ENCODE measurements at regions not wholly inside any gene's neighbourhood (a gene's known extent, or its start where the extent isn't known, plus 50 kb on each side); places are given as distances from the start of the nearest gene placed in this dataset.

DNA sequence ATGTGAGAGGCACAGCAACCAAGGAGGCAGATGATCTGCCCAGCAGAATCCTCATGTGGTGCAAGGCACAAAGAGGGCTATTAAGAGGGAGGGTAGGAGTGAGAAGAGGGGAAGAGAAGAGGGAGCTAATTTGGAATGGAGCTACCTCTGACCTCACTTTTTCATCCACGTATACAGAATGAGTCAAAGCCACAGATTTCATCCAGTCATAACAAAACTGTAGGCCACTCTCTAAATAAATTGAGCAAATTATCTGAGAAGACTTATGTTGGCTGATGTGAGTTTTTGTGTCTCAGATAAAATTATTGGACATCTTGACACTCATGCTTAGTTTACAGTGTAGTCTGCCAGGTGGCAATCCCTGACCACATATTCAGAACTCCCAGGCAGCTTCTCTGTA lies 325.6 kb downstream of the TTLL7 start:
- DNase-seq (ENCODE audit: low read depth), result no peak

DNA sequence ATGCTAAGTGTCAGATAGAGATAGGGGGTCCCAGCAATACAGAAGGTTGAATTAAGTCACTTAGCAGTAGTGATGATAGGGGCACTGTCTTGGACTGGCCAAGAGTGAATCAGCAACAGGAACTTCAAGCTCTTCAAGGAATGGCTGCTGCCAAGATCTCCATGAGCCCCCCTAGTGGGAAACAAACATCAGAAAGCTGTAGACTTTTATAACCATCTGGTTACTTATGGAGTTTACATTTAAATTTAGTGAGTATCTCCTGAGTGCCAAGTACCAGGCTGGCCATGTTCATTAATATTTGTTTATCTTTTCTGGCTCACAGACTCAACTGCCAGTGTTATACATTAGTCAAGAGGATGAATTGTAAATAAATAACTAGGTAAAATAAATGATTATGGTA lies 327.3 kb downstream of the TTLL7 start:
- no peak for DNase-seq (ENCODE audit: low read depth)

GRCh38 chr1:83670909-83671565 lies 327.9 kb downstream of the TTLL7 start:
- no peak for DNase-seq (ENCODE audit: low read depth)

DNA sequence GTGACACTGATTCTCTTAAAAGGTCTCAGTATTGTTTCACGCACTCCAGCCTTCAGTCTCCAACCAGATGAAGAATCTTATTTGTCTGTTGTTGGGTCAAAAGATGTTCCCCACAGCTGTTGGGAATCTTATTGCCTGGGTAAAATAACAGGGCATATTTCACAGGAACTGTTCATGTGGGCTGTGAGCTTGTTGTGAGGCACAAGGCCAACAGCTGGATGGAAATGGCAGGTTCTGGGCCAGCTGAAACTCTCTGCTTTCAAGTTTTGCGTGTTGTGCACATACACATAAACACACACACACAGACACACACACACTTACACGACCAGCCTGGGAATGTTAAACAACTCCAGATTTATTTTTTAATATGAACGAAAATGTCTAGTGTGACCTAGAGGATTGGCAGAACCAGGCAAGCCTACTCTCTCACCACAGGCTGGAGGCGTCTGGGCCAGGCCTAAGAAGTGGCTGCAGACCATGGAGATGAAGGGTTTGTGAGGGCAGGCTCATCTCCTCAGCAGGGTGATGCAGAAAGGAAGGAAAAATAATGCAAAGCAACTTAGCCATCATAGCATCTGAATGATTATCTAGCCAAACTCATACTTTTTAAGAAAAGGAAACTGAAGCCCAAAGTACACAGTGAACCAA lies 357.0 kb downstream of the TTLL7 start:
- DNase-seq (ENCODE audit: low read depth), result no peak

GRCh38 chr1:83641206-83641658 lies 357.7 kb downstream of the TTLL7 start:
- peak; percentile 0 for DNase-seq (ENCODE audit: low read depth)

- no peak for DNase-seq (ENCODE audit: low read depth)
Measured at GRCh38 chr1:83639785-83640184, 359.1 kb downstream of the TTLL7 start.

DNA sequence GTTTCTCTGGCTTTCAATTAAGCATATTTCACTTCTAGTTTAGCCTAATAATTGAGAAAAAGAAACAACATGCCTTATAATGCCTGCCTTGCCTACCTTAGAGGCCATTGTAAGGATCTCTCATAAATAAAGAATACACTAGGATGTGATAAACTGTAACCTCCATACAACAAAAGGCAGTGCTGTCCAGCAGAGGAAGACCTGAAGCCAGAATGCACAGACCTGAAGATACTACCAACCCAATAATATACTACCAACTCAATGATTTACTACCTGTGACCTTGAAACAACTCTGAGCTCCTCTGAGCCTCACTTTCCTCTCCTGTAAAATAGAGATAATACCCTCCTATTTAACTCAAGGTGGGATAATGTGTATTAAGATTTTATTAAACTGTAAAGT lies 361.3 kb downstream of the TTLL7 start:
- no peak for DNase-seq (ENCODE audit: low read depth)

- no peak for DNase-seq (ENCODE audit: low read depth)
Measured at GRCh38 chr1:83637009-83637408, 361.9 kb downstream of the TTLL7 start.

GRCh38 chr1:83632906-83633305 lies 366.0 kb downstream of the TTLL7 start:
- DNase-seq (ENCODE audit: low read depth), result no peak

GRCh38 chr1:83631851-83632250 lies 367.1 kb downstream of the TTLL7 start:
- no peak for DNase-seq (ENCODE audit: low read depth)

GRCh38 chr1:83627045-83627444 lies 371.9 kb downstream of the TTLL7 start:
- DNase-seq (ENCODE audit: low read depth), result no peak

DNA sequence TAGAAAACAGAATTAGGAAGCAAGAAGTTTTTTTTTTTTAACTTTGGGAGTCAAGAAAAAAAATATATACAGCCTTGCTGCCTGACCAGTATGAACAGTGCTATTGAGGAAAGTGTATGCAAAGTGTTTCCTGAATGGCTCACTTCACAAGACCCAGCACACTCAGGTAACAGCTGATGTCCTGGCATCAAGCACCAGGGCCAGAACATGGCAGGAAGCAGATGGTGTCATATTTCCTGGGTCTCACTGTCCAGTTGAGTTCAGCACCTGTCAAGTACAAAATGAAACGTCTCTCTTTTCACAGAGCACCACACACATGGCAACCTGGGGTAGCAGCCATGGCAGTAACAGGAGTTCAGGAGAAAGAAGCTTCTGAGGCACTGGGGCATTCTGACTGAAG lies 372.3 kb downstream of the TTLL7 start:
- DNase-seq (ENCODE audit: low read depth), result no peak

- DNase-seq (ENCODE audit: low read depth), result no peak
Measured at GRCh38 chr1:83625646-83626045, 373.3 kb downstream of the TTLL7 start.

GRCh38 chr1:83620016-83620415 lies 378.9 kb downstream of the TTLL7 start:
- DNase-seq (ENCODE audit: low read depth), result no peak

DNA sequence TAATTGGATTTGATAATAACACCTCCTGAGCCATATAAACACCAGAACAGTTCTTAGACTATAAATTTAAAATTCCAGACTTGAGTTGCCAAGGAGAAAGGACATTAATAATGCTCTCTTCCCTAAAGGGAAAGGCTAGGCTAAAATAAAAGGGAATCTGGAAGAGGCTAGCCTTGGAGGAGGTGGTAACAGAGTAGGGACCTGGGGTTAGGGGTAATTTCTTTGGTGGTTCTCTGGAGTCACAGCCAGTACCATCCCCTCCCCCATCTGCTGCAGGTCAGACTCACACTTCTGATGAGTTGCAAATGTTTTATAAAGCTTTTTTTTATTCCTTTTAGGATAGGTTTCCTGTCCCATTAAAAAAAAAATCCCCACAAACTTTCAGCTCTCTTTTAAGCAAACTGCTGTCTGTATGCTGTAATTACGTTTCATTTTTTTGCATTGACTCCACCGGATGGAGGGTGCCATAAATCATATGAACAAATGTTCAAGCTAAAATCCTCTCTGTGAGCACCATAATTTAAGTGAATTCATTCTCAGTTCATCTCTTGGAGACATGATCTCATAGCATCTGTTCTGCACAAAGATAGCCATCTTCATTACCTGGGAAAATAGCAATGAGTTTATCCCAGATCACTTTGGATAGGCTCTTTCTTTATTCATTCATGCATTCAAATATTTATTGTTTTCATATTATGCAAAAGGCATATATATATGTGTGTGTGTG lies 379.6 kb downstream of the TTLL7 start:
- no peak for DNase-seq (ENCODE audit: low read depth)

DNA sequence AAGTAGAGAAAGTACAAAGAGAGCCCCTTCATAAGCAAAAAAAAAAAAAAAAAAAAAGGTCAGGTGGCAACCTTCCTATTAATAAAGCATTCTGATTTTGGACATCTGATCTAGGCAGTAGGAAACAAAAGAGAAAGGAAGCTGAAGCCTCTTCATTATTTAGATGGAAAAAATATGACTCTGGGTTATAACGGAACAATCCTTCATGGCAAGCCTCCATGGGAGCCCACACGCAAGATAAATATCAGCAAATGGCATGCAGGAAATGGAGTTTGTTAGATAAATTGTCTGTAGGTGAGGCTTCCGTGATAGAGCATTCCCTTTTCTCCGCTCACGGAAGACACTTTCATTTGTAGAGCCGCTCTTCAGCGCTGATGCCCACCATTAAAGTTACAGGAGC lies 381.0 kb downstream of the TTLL7 start:
- no peak for DNase-seq (ENCODE audit: low read depth)

DNA sequence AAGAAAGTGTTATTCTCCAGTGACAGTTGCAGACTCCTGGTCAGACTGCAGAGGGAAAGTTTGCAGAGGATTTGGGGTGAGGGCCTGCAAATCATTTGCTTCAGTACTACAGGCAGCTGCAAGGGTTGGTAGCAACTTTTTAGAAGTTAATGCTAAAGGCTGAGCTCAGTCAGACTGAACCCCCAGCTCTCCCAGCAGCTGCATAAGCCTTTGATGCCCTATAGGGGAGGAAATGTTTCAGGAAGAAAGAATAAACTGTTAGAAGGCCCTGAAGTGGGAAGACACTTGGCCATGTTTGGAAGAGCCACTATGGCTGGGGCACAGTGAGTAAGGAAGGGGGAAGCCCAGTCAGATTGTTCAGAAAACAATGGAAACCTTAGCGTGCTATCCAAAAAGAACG lies 383.6 kb downstream of the TTLL7 start:
- no peak for DNase-seq (ENCODE audit: low read depth)

DNA sequence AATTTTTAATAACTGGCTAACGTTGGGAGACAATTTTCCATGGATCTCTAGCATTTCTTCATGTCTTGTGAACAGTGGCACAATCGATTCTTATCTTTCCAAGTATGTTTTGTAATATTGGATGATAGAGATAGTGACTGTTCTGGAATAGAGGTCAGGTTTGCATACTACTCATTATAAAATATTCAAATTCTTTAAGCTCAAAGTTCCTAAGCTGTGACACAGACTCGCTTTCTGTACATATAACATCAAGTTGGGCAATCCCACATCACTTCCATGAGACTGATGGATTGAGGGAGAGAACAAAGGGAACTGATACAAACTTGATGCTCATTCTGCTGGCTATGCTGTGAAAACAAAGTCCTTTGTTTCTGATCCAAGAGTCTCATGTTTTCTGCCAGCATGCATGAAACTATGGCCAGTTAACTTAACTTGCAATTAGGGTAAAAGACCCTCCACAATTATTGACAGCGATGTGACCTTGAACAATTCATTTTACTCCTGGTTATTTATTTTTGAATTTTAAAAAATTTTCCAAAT lies 392.4 kb downstream of the TTLL7 start:
- DNase-seq (ENCODE audit: low read depth), result no peak

GRCh38 chr1:83596331-83596730 lies 402.6 kb downstream of the TTLL7 start:
- no peak for DNase-seq (ENCODE audit: low read depth)

- DNase-seq (ENCODE audit: low read depth), result no peak
Measured at GRCh38 chr1:83593073-83593472, 405.9 kb downstream of the TTLL7 start.

DNA sequence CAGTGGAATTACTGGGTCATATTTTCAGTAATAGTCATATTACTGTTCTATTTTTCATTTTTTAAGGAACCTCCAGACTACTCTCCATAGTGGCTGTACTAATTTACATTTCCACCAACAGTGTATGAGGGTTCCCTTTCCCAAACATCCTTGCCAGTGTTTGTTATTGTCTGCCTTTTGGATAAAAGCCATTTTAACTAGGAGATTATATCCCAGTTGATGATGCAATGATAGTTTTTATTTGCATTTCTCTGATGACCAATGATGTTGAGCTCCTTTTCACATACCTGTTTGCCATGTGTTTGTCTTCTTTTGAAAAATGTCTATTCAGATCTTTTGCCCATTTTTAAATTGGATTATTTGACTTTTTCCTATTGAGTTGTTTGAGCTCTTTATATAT lies 410.8 kb downstream of the TTLL7 start:
- DNase-seq (ENCODE audit: low read depth), result no peak

GRCh38 chr1:83583351-83584014 lies 415.4 kb downstream of the TTLL7 start:
- no peak for DNase-seq (ENCODE audit: low read depth)

GRCh38 chr1:83581747-83582146 lies 417.2 kb downstream of the TTLL7 start:
- DNase-seq (ENCODE audit: low read depth), result no peak

All from ELR (cell line).